ENCODE measurements at regions not wholly inside any gene's neighbourhood (a gene's known extent, or its start where the extent isn't known, plus 50 kb on each side); places are given as distances from the start of the nearest gene placed in this dataset.
"Not testable (repeated sequence)": the region's sequence is repeated elsewhere in the genome, so short reads cannot be mapped to it uniquely, and the experiment has no call there.

- no peak for DNase-seq (ENCODE audit: low read depth)
These were observed 552.7 kb downstream of the RAPGEF2 start for GRCh38 chr4:159655547-159655946.

- no peak for DNase-seq (ENCODE audit: low read depth)
These were observed 566.2 kb downstream of the RAPGEF2 start for GRCh38 chr4:159669094-159669493.

GRCh38 chr4:159673221-159673620, 570.3 kb downstream of the RAPGEF2 start:
- no peak for DNase-seq (ENCODE audit: low read depth)

GRCh38 chr4:159674241-159674640, 571.4 kb downstream of the RAPGEF2 start:
- no peak for DNase-seq (ENCODE audit: low read depth)

- DNase-seq (ENCODE audit: low read depth), result no peak
These were observed 574.6 kb downstream of the RAPGEF2 start for GRCh38 chr4:159677521-159677920.

- DNase-seq (ENCODE audit: low read depth), result no peak
These were observed 580.1 kb downstream of the RAPGEF2 start for GRCh38 chr4:159682996-159683395.

GRCh38 chr4:159684061-159684460, 581.2 kb downstream of the RAPGEF2 start:
- DNase-seq (ENCODE audit: low read depth), result no peak

GRCh38 chr4:159685340-159686092, 582.6 kb downstream of the RAPGEF2 start:
- DNase-seq (ENCODE audit: low read depth), result no peak

- no peak for DNase-seq (ENCODE audit: low read depth)
These were observed 586.6 kb downstream of the RAPGEF2 start for GRCh38 chr4:159689526-159689925.

- no peak for DNase-seq (ENCODE audit: low read depth)
These were observed 594.7 kb downstream of the RAPGEF2 start for GRCh38 chr4:159697322-159698283.

- no peak for DNase-seq (ENCODE audit: low read depth)
These were observed 595.5 kb downstream of the RAPGEF2 start for GRCh38 chr4:159698336-159698735.

- DNase-seq (ENCODE audit: low read depth), result no peak
These were observed 599.3 kb downstream of the RAPGEF2 start for GRCh38 chr4:159702200-159702599.

GRCh38 chr4:159705334-159705733, 602.5 kb downstream of the RAPGEF2 start:
- DNase-seq (ENCODE audit: low read depth), result no peak

- DNase-seq (ENCODE audit: low read depth), result no peak
These were observed 603.8 kb downstream of the RAPGEF2 start for GRCh38 chr4:159706704-159707103.

GRCh38 chr4:159715180-159715579, 612.3 kb downstream of the RAPGEF2 start:
- DNase-seq (ENCODE audit: low read depth), result not testable (repeated sequence)

- DNase-seq (ENCODE audit: low read depth), result no peak
These were observed 616.7 kb downstream of the RAPGEF2 start for GRCh38 chr4:159719531-159719930.

GRCh38 chr4:159722052-159722451, 619.2 kb downstream of the RAPGEF2 start:
- no peak for DNase-seq (ENCODE audit: low read depth)

GRCh38 chr4:159722918-159723317, 620.0 kb downstream of the RAPGEF2 start:
- no peak for DNase-seq (ENCODE audit: low read depth)

- no peak for DNase-seq (ENCODE audit: low read depth)
These were observed 620.6 kb downstream of the RAPGEF2 start for GRCh38 chr4:159723341-159724048.

- DNase-seq (ENCODE audit: low read depth), result no peak
These were observed 622.7 kb downstream of the RAPGEF2 start for GRCh38 chr4:159725571-159725970.

- DNase-seq (ENCODE audit: low read depth), result no peak
These were observed 632.7 kb downstream of the RAPGEF2 start for GRCh38 chr4:159735281-159736207.
